SU-DHL-6 (cell line): ENCODE measurements at regions not wholly inside any gene's neighbourhood (a gene's known extent, or its start where the extent isn't known, plus 50 kb on each side); places are given as distances from the start of the nearest gene placed in this dataset.

ENCODE experiments used
- H2AFZ ChIP-seq: fragments of 200-600 bp; sonication (generic); 2 replicates; pipeline ENCODE4 v1.6.1; 2014; ENCODE audit warnings: low read depth, mild to moderate bottlenecking, moderate library complexity, mixed read lengths, antibody characterized with exemption, low read length; ENCODE audit not compliant: severe bottlenecking
- H3F3A ChIP-seq: fragments of 200-600 bp; shearing (Covaris generic); 2 replicates; pipeline ENCODE4 v1.6.0; 2016; ENCODE audit warnings: antibody characterized with exemption, mild to moderate bottlenecking; ENCODE audit not compliant: insufficient read depth
- H3K27ac ChIP-seq: fragments of 200-600 bp; sonication (generic); 2 replicates; pipeline ENCODE4 v1.5.1; 2016; ENCODE audit warnings: low read depth, mild to moderate bottlenecking, low read length, moderate library complexity, mixed read lengths
- H3K27me3 ChIP-seq: fragments of 200-600 bp; sonication (generic), shearing (Covaris generic); 2 replicates; pipeline ENCODE4 v1.6.0; 2014; ENCODE audit warnings: mild to moderate bottlenecking, low read length
- H3K36me3 ChIP-seq: fragments of 200-600 bp; sonication (generic); 2 replicates; pipeline ENCODE4 v1.6.1; 2014; ENCODE audit warnings: mild to moderate bottlenecking, low read length, mixed read lengths
- H3K4me2 ChIP-seq: fragments of 300-600, 200-600 bp; shearing (Covaris generic), sonication (generic); 2 replicates; pipeline ENCODE4 v1.6.0; 2014; ENCODE audit warnings: low read length, low read depth, mild to moderate bottlenecking; ENCODE audit not compliant: poor library complexity, severe bottlenecking
- H3K4me3 ChIP-seq: fragments of 200-600 bp; sonication (generic); 2 replicates; pipeline ENCODE4 v1.5.1; 2014; ENCODE audit warnings: antibody characterized with exemption, low read length, mild to moderate bottlenecking, mixed read lengths; ENCODE audit not compliant: insufficient read depth, poor library complexity, severe bottlenecking
- H3K79me2 ChIP-seq: fragments of 200-600 bp; sonication (generic); 2 replicates; pipeline ENCODE4 v1.6.1; 2014; ENCODE audit warnings: mild to moderate bottlenecking, low read length, moderate library complexity; ENCODE audit not compliant: insufficient read depth
- H3K9ac ChIP-seq: fragments of 200-600 bp; sonication (generic); 2 replicates; pipeline ENCODE4 v1.7.0; 2014; ENCODE audit warnings: mild to moderate bottlenecking, low read length
- H3K9me2 ChIP-seq: fragments of 200-600 bp; sonication (generic); replicated peaks from 2 replicates; pipeline ENCODE4 v1.6.1; 2014; ENCODE audit warnings: low read length; ENCODE audit not compliant: insufficient read depth
- H3K9me3 ChIP-seq: fragments of 200-600 bp; sonication (generic); 2 replicates; pipeline ENCODE4 v1.6.1; 2014; ENCODE audit warnings: low read length, mixed read lengths; ENCODE audit not compliant: insufficient read depth
- H4K20me1 ChIP-seq: fragments of 200-600 bp; sonication (generic); 2 replicates; pipeline ENCODE4 v1.6.1; 2014; ENCODE audit warnings: low read depth, mild to moderate bottlenecking, antibody characterized with exemption, low read length, moderate library complexity, mixed read lengths
- EZH2phosphoT487 ChIP-seq: fragments of 200-600 bp; sonication (generic), shearing (Covaris generic); conservative IDR thresholded peaks from 2 replicates; pipeline ENCODE4 v1.6.1; 2018; ENCODE audit warnings: mild to moderate bottlenecking, antibody characterized with exemption, low read length, moderate library complexity, mixed read lengths
- TF ChIP-seq, protein P1 (sequence below): fragments of 200-600 bp; sonication (generic); IDR thresholded peaks from one replicate; pipeline ENCODE4 v1.5.1; 2017; ENCODE audit warnings: antibody characterized with exemption, mild to moderate bottlenecking, low read length, moderate library complexity; ENCODE audit not compliant: insufficient read depth, poor library complexity, severe bottlenecking

DNA sequence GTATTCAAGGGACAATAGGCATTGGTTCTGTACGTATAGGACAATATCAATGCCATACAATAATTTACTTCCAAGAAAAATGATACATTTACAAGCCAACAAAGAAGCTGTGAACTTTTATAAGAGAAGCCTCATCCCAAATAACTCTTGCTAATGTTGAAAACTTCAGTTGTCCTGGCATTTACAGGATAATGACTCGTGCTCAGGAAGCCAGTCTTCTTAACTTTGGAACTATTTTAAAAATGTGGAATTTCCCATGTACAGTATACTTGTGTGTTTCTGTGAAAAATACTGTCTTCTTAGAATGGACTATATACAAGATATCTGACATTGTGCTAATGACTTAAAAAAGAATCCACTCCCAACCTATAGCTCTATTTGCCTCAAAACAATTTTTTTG lies 1479.3 kb upstream of the CDH9 start:
- H4K20me1 ChIP-seq: no peaks in the 10 kb centered on the region
- TF ChIP-seq, protein P1, sequence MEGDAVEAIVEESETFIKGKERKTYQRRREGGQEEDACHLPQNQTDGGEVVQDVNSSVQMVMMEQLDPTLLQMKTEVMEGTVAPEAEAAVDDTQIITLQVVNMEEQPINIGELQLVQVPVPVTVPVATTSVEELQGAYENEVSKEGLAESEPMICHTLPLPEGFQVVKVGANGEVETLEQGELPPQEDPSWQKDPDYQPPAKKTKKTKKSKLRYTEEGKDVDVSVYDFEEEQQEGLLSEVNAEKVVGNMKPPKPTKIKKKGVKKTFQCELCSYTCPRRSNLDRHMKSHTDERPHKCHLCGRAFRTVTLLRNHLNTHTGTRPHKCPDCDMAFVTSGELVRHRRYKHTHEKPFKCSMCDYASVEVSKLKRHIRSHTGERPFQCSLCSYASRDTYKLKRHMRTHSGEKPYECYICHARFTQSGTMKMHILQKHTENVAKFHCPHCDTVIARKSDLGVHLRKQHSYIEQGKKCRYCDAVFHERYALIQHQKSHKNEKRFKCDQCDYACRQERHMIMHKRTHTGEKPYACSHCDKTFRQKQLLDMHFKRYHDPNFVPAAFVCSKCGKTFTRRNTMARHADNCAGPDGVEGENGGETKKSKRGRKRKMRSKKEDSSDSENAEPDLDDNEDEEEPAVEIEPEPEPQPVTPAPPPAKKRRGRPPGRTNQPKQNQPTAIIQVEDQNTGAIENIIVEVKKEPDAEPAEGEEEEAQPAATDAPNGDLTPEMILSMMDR: no peak
- TF ChIP-seq EZH2phosphoT487: no peak
- H3K27ac ChIP-seq: no peak overlapping the region
- H3K9ac ChIP-seq: no peak overlapping the region
- no peaks in the 10 kb centered on the region for H3K27me3 ChIP-seq
- H3K4me3 ChIP-seq: no peak overlapping the region
- no peaks in the 10 kb centered on the region for H3K79me2 ChIP-seq
- H3K4me2 ChIP-seq: no peak overlapping the region
- no peaks in the 10 kb centered on the region for H3F3A ChIP-seq
- 0 out of 2 replicates have a peak, but pooled peaks cover 3% of the 10 kb centered on the region for H3K36me3 ChIP-seq
- H2AFZ ChIP-seq: no peak overlapping the region
- H3K9me3 ChIP-seq: peaks cover 9% of the 10 kb centered on the region; the same call in 1 of the 2 replicates
- no peaks in the 10 kb centered on the region for H3K9me2 ChIP-seq

GRCh38 chr5:28516722-28517121 lies 1478.3 kb upstream of the CDH9 start:
- no peaks in the 10 kb centered on the region for H3K27me3 ChIP-seq
- no peaks in the 10 kb centered on the region for H4K20me1 ChIP-seq
- no peak overlapping the region for H3K4me2 ChIP-seq
- no peak overlapping the region for H3K9ac ChIP-seq
- H3K4me3 ChIP-seq: no peak overlapping the region
- H2AFZ ChIP-seq: peak overlapping the region; percentile 58
- H3K27ac ChIP-seq: no peak overlapping the region
- H3K36me3 ChIP-seq: 0 out of 2 replicates have a peak, but pooled peaks cover 3% of the 10 kb centered on the region
- no peaks in the 10 kb centered on the region for H3F3A ChIP-seq
- H3K79me2 ChIP-seq: no peaks in the 10 kb centered on the region
- H3K9me3 ChIP-seq: peaks cover 9% of the 10 kb centered on the region; the same call in 1 of the 2 replicates
- TF ChIP-seq, protein P1: no peak
- no peaks in the 10 kb centered on the region for H3K9me2 ChIP-seq

- Histone ChIP-seq H3K79me2 (no peaks in the 10 kb centered on the region), H3K4me3 (no peak overlapping the region), H3K4me2 (no peak overlapping the region), H3K27me3 (no peaks in the 10 kb centered on the region), H3K36me3 (0 out of 2 replicates have a peak, but pooled peaks cover 3% of the 10 kb centered on the region), H3K9me3 (no peaks in the 10 kb centered on the region), H4K20me1 (no peaks in the 10 kb centered on the region), H3K9me2 (no peaks in the 10 kb centered on the region), H2AFZ (peak overlapping the region; percentile 2), H3K27ac (no peak overlapping the region), H3F3A (no peaks in the 10 kb centered on the region), H3K9ac (no peak overlapping the region)
- TF ChIP-seq, protein P1: no peak
- TF ChIP-seq EZH2phosphoT487: no peak
Measured at GRCh38 chr5:28512648-28513047, 1474.3 kb upstream of the CDH9 start.

DNA sequence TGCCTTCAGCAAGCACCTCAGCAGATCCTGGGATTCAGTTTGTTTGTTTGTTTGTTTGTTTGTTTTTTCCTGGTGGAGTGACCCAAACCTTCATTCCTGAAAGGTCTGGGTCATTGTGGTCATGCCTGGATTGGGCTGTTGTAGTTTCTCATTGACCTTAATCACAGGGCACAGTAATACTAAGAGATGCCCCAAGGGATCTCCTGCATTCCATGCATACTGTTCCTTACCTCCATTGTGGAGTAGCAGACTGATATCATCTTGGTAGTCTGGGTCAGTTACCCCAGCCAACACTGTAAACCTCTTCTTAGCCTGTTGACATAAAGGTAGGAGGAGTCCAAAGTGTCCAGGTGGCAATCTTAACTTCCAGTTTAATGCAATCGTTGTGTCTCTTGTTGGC lies 1466.7 kb upstream of the CDH9 start:
- H2AFZ ChIP-seq: no peak overlapping the region
- no peaks in the 10 kb centered on the region for H3K27me3 ChIP-seq
- TF ChIP-seq EZH2phosphoT487: no peak
- TF ChIP-seq, protein P1: no peak

More for the DNA sequence above, 1466.7 kb upstream of the CDH9 start:
- Histone ChIP-seq H3K27ac (no peak overlapping the region), H3K79me2 (no peaks in the 10 kb centered on the region), H3K4me2 (no peak overlapping the region), H3K36me3 (no peaks in the 10 kb centered on the region), H3K4me3 (no peak overlapping the region), H3K9me3 (no peaks in the 10 kb centered on the region), H3K9me2 (no peaks in the 10 kb centered on the region), H3K9ac (no peak overlapping the region), H4K20me1 (no peaks in the 10 kb centered on the region), H3F3A (no peaks in the 10 kb centered on the region)
